ENCODE measurements at regions not wholly inside any gene's neighbourhood (a gene's known extent, or its start where the extent isn't known, plus 50 kb on each side); places are given as distances from the start of the nearest gene placed in this dataset.
"Not testable (repeated sequence)": the region's sequence is repeated elsewhere in the genome, so short reads cannot be mapped to it uniquely, and the experiment has no call there.

- DNase-seq: no peak
Measured at GRCh38 chr1:25131794-25132193, 100.5 kb downstream of the SYF2 start.

DNA sequence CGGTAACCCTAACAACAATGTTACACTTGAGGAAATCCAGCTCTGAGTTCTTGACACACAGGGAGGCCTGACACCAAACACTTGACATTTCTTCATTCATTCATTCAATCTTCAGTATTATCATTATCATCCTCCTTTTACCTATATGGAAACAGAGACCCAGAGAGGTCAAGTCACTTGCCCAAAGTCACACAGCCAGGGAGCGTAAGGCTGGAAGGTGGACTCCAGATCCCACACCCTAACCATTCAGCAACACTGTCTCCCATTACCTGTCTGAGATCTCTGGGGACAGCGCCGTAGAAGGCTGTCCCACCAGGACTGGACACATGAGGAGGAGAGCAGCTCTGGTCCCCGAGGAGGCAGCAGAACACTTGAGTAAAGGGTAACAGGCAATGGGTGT lies 101.4 kb downstream of the SYF2 start:
- no peak for DNase-seq

DNA sequence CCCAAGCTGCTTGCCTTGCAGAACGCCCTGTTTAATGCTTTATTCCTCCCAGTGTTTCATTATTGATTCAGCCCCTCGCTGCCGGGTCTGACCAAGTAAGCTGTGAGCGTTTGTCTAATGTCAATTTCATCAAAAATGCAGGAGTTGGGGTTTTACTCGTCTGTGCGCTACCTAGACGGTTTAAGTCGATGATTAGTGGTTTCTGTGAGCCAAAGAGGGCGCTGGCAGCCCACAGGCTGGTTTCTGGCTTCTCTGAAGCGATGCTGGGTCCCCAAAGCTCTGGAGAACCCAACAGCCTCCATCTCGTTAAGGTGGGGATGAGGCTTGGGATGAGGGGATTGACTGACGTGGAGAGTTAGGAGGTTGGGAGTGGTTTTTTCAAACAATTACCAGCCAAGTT lies 102.9 kb downstream of the SYF2 start:
- DNase-seq: no peak

- no peak for DNase-seq
Measured at GRCh38 chr1:25128121-25128621, 104.1 kb downstream of the SYF2 start.

GRCh38 chr1:25126562-25126961 lies 105.7 kb downstream of the SYF2 start:
- DNase-seq: no peak

DNA sequence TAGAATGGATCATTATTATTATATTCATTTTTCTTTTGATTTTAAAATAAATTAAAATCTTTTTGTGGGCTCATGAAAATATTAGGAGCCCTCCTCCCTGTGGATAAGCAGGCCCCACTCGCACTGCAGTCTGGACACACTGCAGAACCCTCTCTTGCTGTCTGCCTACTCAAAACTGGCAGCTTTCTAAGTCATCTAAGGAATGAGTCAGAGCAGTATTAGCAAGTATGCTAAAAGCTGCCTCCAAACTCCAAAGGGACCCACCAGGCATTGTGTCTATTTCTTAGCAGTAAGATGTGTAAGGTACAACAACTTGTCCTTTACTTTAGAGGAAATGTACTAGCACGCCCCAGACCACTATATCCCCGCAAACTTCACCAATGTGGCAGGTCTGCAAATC lies 108.8 kb downstream of the SYF2 start:
- DNase-seq: no peak

DNA sequence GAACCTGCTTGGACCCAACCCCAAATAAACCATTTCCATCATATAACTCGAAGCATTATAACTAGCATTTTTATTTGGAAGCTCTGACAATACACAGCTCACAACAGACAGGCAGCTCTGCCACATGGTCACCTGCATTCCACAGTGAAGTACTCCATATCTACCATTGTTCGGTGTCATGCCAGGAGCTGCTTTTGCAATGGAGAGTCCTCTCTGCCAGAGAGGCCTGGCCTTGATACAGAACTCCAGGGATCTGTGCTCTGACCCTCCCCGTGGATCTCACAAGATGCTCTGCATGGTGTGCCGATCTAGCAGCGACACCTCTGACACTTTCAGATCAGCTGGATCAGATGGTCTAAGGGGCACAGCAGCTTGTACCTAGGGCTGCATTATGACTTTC lies 109.6 kb downstream of the SYF2 start:
- no peak for DNase-seq

DNA sequence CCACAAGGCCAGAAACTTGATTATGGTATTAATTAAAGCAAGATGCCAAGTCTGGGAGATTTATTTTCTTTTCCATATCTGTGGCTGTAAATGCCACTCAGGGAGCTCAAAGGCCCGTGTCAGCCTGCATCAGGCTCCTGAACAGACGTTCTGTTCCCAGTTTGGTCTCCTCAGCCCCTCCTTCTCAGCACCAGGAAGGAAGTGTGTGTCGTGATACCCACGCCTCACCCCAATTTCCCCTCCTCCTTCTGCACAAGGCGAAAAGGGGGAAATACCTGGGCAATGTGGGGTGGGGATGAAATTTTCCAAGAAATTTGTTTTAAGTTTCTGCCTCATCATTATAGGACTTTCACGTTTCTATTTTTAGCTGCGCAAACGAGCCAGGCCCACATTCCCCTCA lies 112.0 kb downstream of the SYF2 start:
- no peak for DNase-seq

GRCh38 chr1:25118546-25118945 lies 113.8 kb downstream of the SYF2 start:
- no peak for DNase-seq

- no peak for DNase-seq
Measured at GRCh38 chr1:25117233-25117823, 115.0 kb downstream of the SYF2 start.

GRCh38 chr1:25116832-25117231 lies 115.5 kb downstream of the SYF2 start:
- no peak for DNase-seq

DNA sequence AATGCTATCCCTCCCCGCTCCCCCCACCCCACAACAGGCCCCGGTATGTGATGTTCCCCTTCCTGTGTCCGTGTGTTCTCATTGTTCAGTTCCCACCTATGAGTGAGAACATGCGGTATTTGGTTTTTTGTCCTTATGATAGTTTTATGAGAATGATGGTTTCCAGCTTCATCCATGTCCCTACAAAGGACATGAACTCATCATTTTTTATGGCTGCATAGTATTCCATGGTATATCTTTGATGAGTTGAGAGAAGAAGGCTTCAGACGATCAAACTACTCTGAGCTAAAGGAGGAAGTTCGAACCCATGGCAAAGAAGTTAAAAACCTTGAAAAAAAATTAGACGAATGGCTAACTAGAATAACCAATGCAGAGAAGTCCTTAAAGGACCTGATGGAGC lies 116.2 kb downstream of the SYF2 start:
- DNase-seq: not testable (repeated sequence)

GRCh38 chr1:25113731-25114130 lies 118.6 kb downstream of the SYF2 start:
- DNase-seq: no peak

DNA sequence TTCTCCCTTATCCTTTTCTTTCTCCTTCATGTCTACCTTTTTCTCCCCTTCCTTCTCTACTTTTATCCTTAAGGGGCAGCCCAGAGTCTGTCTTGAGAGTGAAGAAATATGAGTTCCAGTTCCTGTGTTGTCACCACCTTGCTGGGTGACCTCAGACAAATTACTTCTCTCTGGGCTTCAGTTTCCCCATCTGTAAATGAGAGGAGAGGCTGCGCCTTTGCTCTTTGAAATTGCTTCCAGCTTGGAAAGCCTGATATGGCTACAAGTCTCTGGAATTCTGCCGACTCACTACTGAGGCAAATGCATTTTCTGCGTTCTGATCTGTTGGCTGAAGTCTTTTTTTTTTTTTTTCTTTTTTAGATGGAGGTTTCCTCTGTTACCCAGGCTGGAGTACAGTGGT lies 119.2 kb downstream of the SYF2 start:
- no peak for DNase-seq

- DNase-seq: no peak
Measured at GRCh38 chr1:25112400-25112799, 119.9 kb downstream of the SYF2 start.

- DNase-seq: no peak
Measured at GRCh38 chr1:25111706-25112105, 120.6 kb downstream of the SYF2 start.

DNA sequence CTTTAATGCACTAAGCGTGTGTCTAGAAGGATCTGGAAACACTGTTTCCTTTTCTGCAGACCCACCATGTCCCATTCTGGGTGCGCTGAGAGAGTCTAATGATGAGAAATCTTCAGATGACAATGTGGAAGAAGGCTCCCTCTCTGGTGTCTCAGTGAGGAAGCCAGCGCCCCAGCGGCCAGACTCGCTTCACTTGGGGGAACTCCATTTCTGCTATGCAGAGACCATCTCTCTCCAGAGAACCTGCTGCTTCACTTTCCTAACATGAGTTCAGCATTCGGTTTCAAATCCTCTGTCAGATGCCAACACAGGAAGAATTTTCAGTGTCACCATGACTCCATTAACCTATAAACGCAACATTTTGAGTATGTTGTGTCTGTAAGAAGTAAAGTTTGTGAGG lies 121.8 kb downstream of the SYF2 start:
- no peak for DNase-seq

- DNase-seq: no peak
Measured at GRCh38 chr1:25110036-25110435, 122.3 kb downstream of the SYF2 start.

GRCh38 chr1:25109531-25109951 lies 122.8 kb downstream of the SYF2 start:
- no peak for DNase-seq

- no peak for DNase-seq
Measured at GRCh38 chr1:25107643-25108010, 124.7 kb downstream of the SYF2 start.

GRCh38 chr1:25106976-25107642 lies 125.2 kb downstream of the SYF2 start:
- DNase-seq: no peak

DNA sequence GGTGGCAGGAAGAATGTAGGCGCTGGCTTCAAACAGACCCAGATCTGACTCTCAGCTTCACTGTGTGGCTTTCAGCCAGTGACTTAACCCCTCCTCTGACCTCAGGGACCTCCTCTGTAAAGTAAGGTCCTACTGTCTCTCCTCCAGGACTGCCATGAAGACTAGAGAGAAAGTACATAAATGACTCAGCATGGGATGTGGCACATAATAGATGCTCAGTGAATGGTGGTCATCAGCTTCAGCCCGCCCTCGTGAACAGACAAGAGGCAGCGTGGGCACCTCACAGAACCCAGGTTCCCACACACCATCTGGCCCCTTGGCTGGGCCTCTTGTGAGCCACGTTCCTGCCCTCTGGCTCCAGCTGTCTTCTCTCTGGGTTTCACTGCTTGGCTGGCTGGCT lies 126.0 kb downstream of the SYF2 start:
- no peak for DNase-seq

- no peak for DNase-seq
Measured at GRCh38 chr1:25105836-25106235, 126.5 kb downstream of the SYF2 start.

- DNase-seq: no peak
Measured at GRCh38 chr1:25104932-25105561, 127.3 kb downstream of the SYF2 start.
